Upper lobe of right lung (tissue), 1 donor: ENCODE measurements at regions not wholly inside any gene's neighbourhood (a gene's known extent, or its start where the extent isn't known, plus 50 kb on each side); places are given as distances from the start of the nearest gene placed in this dataset.
A peak's percentile ranks its signal among the peaks of the same experiment; 100 is the strongest.

Experiments used
- ATAC-seq: fragments of 200-7000 bp; cut with Tn5 transposase; one replicate; pipeline ENCODE4 v1.9.1; 2020; ENCODE audit warnings: mild to moderate bottlenecking, moderate library complexity
- DNase-seq: peaks from one replicate; pipeline ENCODE4 v3.0.0-alpha.2; 2020
- H3K27ac ChIP-seq: fragments of 200-600 bp; one replicate; pipeline ENCODE4 v1.8.0; 2022
- H3K27me3 ChIP-seq: fragments of 200-600 bp; one replicate; pipeline ENCODE4 v1.8.0; 2022; ENCODE audit warnings: mild to moderate bottlenecking
- H3K36me3 ChIP-seq: fragments of 200-600 bp; one replicate; pipeline ENCODE4 v1.8.0; 2022
- H3K4me1 ChIP-seq: fragments of 200-600 bp; one replicate; pipeline ENCODE4 v1.8.0; 2022
- H3K4me3 ChIP-seq: fragments of 200-600 bp; one replicate; pipeline ENCODE4 v1.8.0; 2022; ENCODE audit warnings: mild to moderate bottlenecking
- H3K9me3 ChIP-seq: fragments of 200-600 bp; one replicate; pipeline ENCODE4 v1.8.0; 2022
- CTCF ChIP-seq: fragments of 200-600 bp; IDR thresholded peaks from one replicate; pipeline ENCODE4 v1.8.0; 2022; ENCODE audit warnings: antibody characterized with exemption
- intact Hi-C: fragments of 100-400 bp; cut with DNase I; formaldehyde crosslinking; loops from one replicate; pipeline ENCODE4 v1.11.0; 2022
- donor health status: DM: no; HTN: yes; CAD: no; lungs with severe emphysema.

GRCh38 chr22:49086181-49086580, 741.5 kb downstream of the BRD1 start:
- peaks cover 14% of the 10 kb centered on the region for H3K27me3 ChIP-seq
- H3K4me3 ChIP-seq, result no peak overlapping the region
- no peak overlapping the region for H3K27ac ChIP-seq
- H3K36me3 ChIP-seq, result no peaks in the 10 kb centered on the region
- no peaks in the 10 kb centered on the region for H3K9me3 ChIP-seq
- TF ChIP-seq CTCF, result no peak
- ATAC-seq, result no peak
- no peaks in the 10 kb centered on the region for H3K4me1 ChIP-seq
- intact Hi-C loops, result no loop called here
- DNase-seq, result peak; percentile 11

GRCh38 chr22:49084206-49084605, 743.5 kb downstream of the BRD1 start:
- no peak for ATAC-seq
- Histone ChIP-seq H3K4me1 (no peaks in the 10 kb centered on the region), H3K36me3 (no peaks in the 10 kb centered on the region), H3K27ac (no peak overlapping the region), H3K27me3 (peaks cover 14% of the 10 kb centered on the region), H3K4me3 (no peak overlapping the region), H3K9me3 (no peaks in the 10 kb centered on the region)
- intact Hi-C loops, result no loop called here
- no peak for TF ChIP-seq CTCF
- DNase-seq, result peak; percentile 25

GRCh38 chr22:49083607-49084006, 744.1 kb downstream of the BRD1 start:
- H3K9me3 ChIP-seq, result no peaks in the 10 kb centered on the region
- no peak overlapping the region for H3K4me3 ChIP-seq
- TF ChIP-seq CTCF, result no peak
- no peak overlapping the region for H3K27ac ChIP-seq
- DNase-seq (peak; percentile 51), ATAC-seq (no peak)
- peaks cover 12% of the 10 kb centered on the region for H3K27me3 ChIP-seq
- no peaks in the 10 kb centered on the region for H3K36me3 ChIP-seq
- intact Hi-C loops, result no loop called here
- H3K4me1 ChIP-seq, result no peaks in the 10 kb centered on the region

GRCh38 chr22:49082451-49082850, 745.2 kb downstream of the BRD1 start:
- DNase-seq (peak; percentile 19), ATAC-seq (no peak)
- Histone ChIP-seq H3K27ac (no peak overlapping the region), H3K27me3 (peaks cover under 1% of the 10 kb centered on the region), H3K36me3 (no peaks in the 10 kb centered on the region), H3K4me3 (no peak overlapping the region), H3K4me1 (no peaks in the 10 kb centered on the region), H3K9me3 (no peaks in the 10 kb centered on the region)
- TF ChIP-seq CTCF, result no peak
- intact Hi-C loops, result no loop called here

GRCh38 chr22:49081926-49082325, 745.7 kb downstream of the BRD1 start:
- H3K9me3 ChIP-seq, result no peaks in the 10 kb centered on the region
- no peaks in the 10 kb centered on the region for H3K27me3 ChIP-seq
- no peak overlapping the region for H3K27ac ChIP-seq
- intact Hi-C loops, result no loop called here
- no peaks in the 10 kb centered on the region for H3K36me3 ChIP-seq
- DNase-seq, result peak; percentile 21
- no peak for ATAC-seq
- no peaks in the 10 kb centered on the region for H3K4me1 ChIP-seq
- no peak overlapping the region for H3K4me3 ChIP-seq
- no peak for TF ChIP-seq CTCF

GRCh38 chr22:49081261-49081666, 746.4 kb downstream of the BRD1 start:
- no peaks in the 10 kb centered on the region for H3K27me3 ChIP-seq
- intact Hi-C loops, result no loop called here
- H3K4me1 ChIP-seq, result no peaks in the 10 kb centered on the region
- H3K9me3 ChIP-seq, result no peaks in the 10 kb centered on the region
- no peak overlapping the region for H3K27ac ChIP-seq
- ATAC-seq (no peak), DNase-seq (peak; percentile 63)
- TF ChIP-seq CTCF, result no peak
- no peaks in the 10 kb centered on the region for H3K36me3 ChIP-seq
- no peak overlapping the region for H3K4me3 ChIP-seq
